ENCODE measurements at regions not wholly inside any gene's neighbourhood (a gene's known extent, or its start where the extent isn't known, plus 50 kb on each side); places are given as distances from the start of the nearest gene placed in this dataset.

DNA sequence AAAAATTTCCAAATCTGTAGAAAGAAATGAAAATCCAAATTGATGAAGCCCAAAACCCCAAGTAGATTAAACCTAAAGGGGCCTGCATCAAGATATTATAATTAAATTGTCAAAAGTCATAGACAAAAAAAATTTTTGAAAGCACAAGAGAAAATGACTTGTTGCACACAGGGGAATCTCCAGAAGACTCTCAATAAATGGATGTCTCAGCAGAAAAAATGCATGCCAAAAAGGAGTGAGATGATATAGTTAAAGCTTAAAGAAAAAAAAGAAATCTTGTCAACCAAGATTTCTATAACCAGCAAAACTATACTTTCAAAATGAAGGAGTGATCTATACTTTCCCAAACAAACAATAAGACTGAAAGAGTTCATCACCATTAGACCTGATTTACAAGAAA lies 393.2 kb upstream of the SPAG17 start:
- BruUV-seq (replicated peaks), result no TSS peak
- intact Hi-C loops (cut with micrococcal nuclease; ENCODE audit: unreplicated experiment), result no loop called here
- no peaks in the 10 kb centered on the region for H3K4me1 Mint-ChIP-seq (ENCODE audit: low read depth, unreplicated experiment)
- CTCF ChIA-PET, result no interaction called here
- no peak overlapping the region for H3K4me3 Mint-ChIP-seq (ENCODE audit: unreplicated experiment)
- peaks cover 19% of the 10 kb centered on the region for H3K9me3 Mint-ChIP-seq (ENCODE audit: unreplicated experiment)
- no peaks in the 10 kb centered on the region for H3K36me3 ChIP-seq (ENCODE audit: control insufficient read depth, insufficient read depth, low read length)
- H3K27me3 ChIP-seq (replicated peaks; ENCODE audit: control insufficient read depth, insufficient read depth, low read length), result no peaks in the 10 kb centered on the region; the same call in 1 of the 2 replicates
- no peaks in the 10 kb centered on the region for H3K4me1 ChIP-seq
- DNase-seq, result no peak
- no peak overlapping the region for H3K27ac Mint-ChIP-seq (ENCODE audit: unreplicated experiment)
- H3K27me3 Mint-ChIP-seq (ENCODE audit: insufficient read depth, unreplicated experiment), result no peaks in the 10 kb centered on the region
- POLR2A ChIA-PET, result no interaction called here
- no peaks in the 10 kb centered on the region for H3K36me3 Mint-ChIP-seq (ENCODE audit: insufficient read depth, unreplicated experiment)
- no peaks in the 10 kb centered on the region for H3K9me3 ChIP-seq
- TF ChIP-seq, protein P1, sequence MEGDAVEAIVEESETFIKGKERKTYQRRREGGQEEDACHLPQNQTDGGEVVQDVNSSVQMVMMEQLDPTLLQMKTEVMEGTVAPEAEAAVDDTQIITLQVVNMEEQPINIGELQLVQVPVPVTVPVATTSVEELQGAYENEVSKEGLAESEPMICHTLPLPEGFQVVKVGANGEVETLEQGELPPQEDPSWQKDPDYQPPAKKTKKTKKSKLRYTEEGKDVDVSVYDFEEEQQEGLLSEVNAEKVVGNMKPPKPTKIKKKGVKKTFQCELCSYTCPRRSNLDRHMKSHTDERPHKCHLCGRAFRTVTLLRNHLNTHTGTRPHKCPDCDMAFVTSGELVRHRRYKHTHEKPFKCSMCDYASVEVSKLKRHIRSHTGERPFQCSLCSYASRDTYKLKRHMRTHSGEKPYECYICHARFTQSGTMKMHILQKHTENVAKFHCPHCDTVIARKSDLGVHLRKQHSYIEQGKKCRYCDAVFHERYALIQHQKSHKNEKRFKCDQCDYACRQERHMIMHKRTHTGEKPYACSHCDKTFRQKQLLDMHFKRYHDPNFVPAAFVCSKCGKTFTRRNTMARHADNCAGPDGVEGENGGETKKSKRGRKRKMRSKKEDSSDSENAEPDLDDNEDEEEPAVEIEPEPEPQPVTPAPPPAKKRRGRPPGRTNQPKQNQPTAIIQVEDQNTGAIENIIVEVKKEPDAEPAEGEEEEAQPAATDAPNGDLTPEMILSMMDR (IDR thresholded peaks at IDR 0.05; ENCODE audit: insufficient read depth in 1 of 2, low read depth in 1 of 2, low read length in 1 of 2, severe bottlenecking in 1 of 2, unreplicated experiment in 1 of 2), result no peak
- H3K4me3 ChIP-seq (ENCODE audit: low read depth, low read length), result no peak overlapping the region

DNA sequence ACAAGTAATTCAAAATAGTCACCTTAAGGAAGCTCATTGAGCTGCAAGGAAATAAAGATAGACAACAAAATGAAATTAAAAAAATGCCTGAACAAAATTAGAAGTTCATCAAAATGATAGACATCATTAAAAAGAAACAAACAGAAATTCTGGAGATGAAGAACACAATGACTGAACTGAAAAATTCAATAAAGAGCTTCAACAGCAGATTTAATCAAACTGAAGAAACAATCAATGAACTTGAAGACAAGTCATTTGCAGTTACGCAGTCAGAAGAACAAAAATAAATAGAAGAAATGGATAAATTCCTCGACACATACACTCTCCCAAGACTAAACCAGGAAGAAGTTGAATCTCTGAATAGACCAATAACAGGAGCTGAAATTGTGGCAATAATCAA lies 390.0 kb upstream of the SPAG17 start:
- ChIA-PET POLR2A (no interaction called here), CTCF (no interaction called here)
- H3K27me3 Mint-ChIP-seq (ENCODE audit: insufficient read depth, unreplicated experiment), result no peaks in the 10 kb centered on the region
- H3K36me3 ChIP-seq (ENCODE audit: control insufficient read depth, insufficient read depth, low read length), result no peaks in the 10 kb centered on the region
- BruUV-seq (replicated peaks), result no TSS peak
- H3K9me3 ChIP-seq, result no peaks in the 10 kb centered on the region
- H3K4me3 ChIP-seq (ENCODE audit: low read depth, low read length), result no peak overlapping the region
- H3K9me3 Mint-ChIP-seq (ENCODE audit: unreplicated experiment), result peaks cover 28% of the 10 kb centered on the region
- H3K36me3 Mint-ChIP-seq (ENCODE audit: insufficient read depth, unreplicated experiment), result no peaks in the 10 kb centered on the region
- no peak overlapping the region for H3K4me3 Mint-ChIP-seq (ENCODE audit: unreplicated experiment)
- H3K4me1 Mint-ChIP-seq (ENCODE audit: low read depth, unreplicated experiment), result no peaks in the 10 kb centered on the region
- TF ChIP-seq, protein P1 (IDR thresholded peaks at IDR 0.05; ENCODE audit: insufficient read depth in 1 of 2, low read depth in 1 of 2, low read length in 1 of 2, severe bottlenecking in 1 of 2, unreplicated experiment in 1 of 2), result no peak
- intact Hi-C loops (cut with micrococcal nuclease; ENCODE audit: unreplicated experiment), result no loop called here
- DNase-seq, result no peak
- H3K27me3 ChIP-seq (replicated peaks; ENCODE audit: control insufficient read depth, insufficient read depth, low read length), result no peaks in the 10 kb centered on the region
- no peak overlapping the region for H3K27ac Mint-ChIP-seq (ENCODE audit: unreplicated experiment)
- H3K4me1 ChIP-seq, result no peaks in the 10 kb centered on the region

DNA sequence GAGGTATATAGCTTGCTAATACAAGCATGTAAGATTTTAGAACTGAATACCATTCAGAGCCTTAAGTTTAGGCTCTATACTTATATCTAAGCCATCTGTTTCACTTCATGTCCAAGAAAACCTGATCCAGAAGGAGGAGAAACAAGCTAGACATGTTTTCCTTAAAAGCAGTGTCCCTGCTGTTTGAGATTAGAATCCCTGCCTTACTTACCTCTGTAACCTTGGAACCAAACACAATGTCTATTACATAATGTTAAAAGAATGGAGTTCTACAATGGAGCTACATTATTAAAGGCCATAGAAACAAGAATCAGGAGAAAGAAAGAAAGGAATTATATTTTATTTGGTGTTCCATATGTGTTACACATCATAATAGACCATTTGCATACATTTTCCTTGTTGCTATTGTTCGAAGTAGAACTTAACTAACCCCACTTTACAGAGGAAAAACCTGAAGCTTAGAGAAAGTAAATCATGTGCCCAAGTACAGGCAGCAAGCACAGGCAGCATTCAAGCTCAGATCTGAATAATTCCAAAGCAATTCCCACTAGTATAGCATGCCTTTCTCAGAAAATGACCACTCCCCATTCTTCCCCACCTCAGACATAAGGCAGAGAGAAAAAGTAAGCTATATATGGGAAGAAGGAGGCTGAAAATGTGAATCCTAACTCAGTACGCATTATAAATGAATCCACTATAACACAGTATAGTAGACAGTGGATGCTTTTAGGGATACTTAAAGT lies 380.1 kb upstream of the SPAG17 start:
- Mint-ChIP-seq H3K4me1 (ENCODE audit: low read depth, unreplicated experiment) (no peaks in the 10 kb centered on the region), H3K9me3 (ENCODE audit: unreplicated experiment) (no peaks in the 10 kb centered on the region), H3K27me3 (ENCODE audit: insufficient read depth, unreplicated experiment) (peaks cover 4% of the 10 kb centered on the region), H3K36me3 (ENCODE audit: insufficient read depth, unreplicated experiment) (no peaks in the 10 kb centered on the region), H3K4me3 (ENCODE audit: unreplicated experiment) (no peak overlapping the region), H3K27ac (ENCODE audit: unreplicated experiment) (no peak overlapping the region)
- DNase-seq, result no peak
- TF ChIP-seq, protein P1 (IDR thresholded peaks at IDR 0.05; ENCODE audit: insufficient read depth in 1 of 2, low read depth in 1 of 2, low read length in 1 of 2, severe bottlenecking in 1 of 2, unreplicated experiment in 1 of 2), result no peak
- H3K9me3 ChIP-seq, result no peaks in the 10 kb centered on the region
- no peaks in the 10 kb centered on the region for H3K36me3 ChIP-seq (ENCODE audit: control insufficient read depth, insufficient read depth, low read length)
- H3K4me3 ChIP-seq (ENCODE audit: low read depth, low read length), result no peak overlapping the region
- no peaks in the 10 kb centered on the region for H3K27me3 ChIP-seq (replicated peaks; ENCODE audit: control insufficient read depth, insufficient read depth, low read length)
- no peaks in the 10 kb centered on the region for H3K4me1 ChIP-seq
- intact Hi-C loops (cut with micrococcal nuclease; ENCODE audit: unreplicated experiment), result no loop called here
- POLR2A ChIA-PET, result no interaction called here
- CTCF ChIA-PET, result no interaction called here
- no TSS peak for BruUV-seq (replicated peaks)
